Right ventricle myocardium inferior (tissue), 1 donor: ENCODE measurements at regions not wholly inside any gene's neighbourhood (a gene's known extent, or its start where the extent isn't known, plus 50 kb on each side); places are given as distances from the start of the nearest gene placed in this dataset.
"Not testable (repeated sequence)": the region's sequence is repeated elsewhere in the genome, so short reads cannot be mapped to it uniquely, and the experiment has no call there.

Source experiments
- ATAC-seq: fragments of 200-7000 bp; cut with Tn5 transposase; one replicate; pipeline ENCODE4 v1.9.1; 2020; ENCODE audit warnings: mild to moderate bottlenecking, moderate library complexity
- DNase-seq: peaks from one replicate; pipeline ENCODE4 v3.0.0; 2021; ENCODE audit errors: missing footprints
- intact Hi-C: fragments of 100-400 bp; cut with DNase I; formaldehyde crosslinking; loops from one replicate; pipeline ENCODE4 v1.11.0; 2022
- donor health status: DM: no; HTN: yes; CAD: no; lungs with severe emphysema.

DNA sequence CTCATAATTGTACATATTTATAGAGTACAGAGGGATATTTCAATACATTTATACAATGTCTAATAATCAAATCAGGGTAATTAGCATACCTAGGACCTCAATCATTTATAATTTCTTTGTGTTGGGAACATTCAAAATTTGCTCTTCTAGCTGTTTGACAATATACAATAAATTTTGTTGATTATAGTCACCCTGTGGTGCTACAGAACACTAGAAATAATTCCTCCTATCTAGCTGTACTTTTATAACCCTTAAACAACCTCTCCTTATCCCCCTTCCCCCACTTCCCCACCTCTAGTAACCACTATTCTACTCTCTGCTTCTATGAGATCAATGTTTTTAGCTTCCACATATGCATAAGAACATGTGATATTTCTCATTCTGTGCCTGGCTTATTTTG, 328.4 kb upstream of the RBMS1 start:
- ATAC-seq, result no peak
- intact Hi-C loops, result no loop called here
- DNase-seq, result no peak

DNA sequence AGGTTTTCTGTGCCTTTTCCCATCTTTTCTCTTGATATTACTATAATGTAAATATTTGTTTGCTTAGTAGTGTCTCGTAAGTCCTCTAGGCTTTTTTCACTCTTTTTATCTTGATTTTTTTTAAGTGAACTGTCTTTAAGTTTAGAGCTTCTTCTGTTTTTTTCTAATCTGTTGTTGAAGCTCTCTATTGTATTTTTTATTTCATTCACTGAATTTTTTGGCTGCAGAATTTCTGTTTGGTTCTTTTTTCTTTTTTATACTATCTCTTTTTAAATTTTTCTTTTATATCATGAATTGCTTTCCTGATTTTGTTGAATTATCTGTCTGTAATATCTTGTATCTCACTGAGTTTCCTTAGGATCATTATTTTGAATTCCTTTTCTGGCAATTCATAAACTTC, 331.8 kb upstream of the RBMS1 start:
- DNase-seq (no peak), ATAC-seq (no peak)
- intact Hi-C loops, result no loop called here

DNA sequence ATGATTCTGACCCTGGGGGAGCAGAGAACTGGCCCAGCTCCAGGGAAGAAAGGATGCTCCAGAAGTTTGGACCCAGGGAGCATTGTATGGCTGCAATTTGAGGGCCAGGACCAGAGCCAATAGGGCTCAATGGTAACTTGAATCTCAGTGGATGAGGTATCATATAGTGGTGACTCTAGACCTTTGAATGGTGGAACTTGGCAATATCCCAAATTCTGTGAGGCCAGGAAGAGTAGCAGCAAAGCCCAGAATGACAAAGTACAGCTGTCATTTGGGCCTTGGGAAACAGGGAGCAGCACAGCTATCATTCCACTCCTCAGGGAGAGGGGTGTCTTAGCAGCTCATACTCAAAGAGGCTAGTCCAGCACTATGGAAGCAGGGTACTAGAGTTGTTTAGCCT, 332.9 kb upstream of the RBMS1 start:
- ATAC-seq (no peak), DNase-seq (no peak)
- intact Hi-C loops, result no loop called here

DNA sequence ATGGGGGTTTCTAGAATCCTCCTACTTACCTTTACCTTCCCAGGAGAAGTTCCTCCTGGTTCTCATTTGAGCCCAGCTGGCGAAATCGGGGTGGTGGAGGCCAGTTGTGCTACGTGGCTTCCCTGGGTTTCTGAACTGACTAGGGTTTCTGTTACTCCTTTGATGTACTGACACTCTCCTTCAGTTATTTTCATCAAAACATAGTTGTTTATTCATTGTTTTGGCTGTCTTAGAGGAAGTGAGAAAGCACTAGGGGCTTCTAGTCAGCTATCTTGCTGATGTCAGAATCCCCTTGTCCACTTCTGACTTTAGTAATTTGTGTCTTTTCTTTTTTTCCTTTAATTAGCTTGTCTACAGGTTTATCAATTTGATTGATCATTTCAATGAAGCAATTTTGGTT, 332.2 kb upstream of the TANK start:
- intact Hi-C loops, result no loop called here
- no peak for ATAC-seq

DNA sequence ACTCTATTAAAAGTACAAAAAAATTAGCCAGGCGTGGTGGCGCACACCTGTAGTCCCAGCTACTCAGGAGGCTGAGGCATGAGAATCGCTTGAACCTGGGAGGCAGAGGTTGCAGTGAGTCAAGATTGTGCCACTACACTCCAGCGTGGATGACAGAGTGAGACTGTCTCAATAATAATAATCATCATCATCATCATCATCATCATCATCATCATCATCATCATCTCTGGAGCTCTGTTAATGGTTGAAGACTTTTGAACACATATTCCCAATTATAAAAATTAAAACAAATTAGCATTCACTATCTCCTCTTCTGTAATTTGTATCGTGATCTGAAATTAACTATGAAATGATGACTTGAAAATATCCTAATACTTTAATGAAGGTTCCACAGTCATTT, 327.8 kb upstream of the TANK start:
- intact Hi-C loops, result not testable (repeated sequence)

More for the DNA sequence above, 332.2 kb upstream of the TANK start:
- DNase-seq, result no peak

DNA sequence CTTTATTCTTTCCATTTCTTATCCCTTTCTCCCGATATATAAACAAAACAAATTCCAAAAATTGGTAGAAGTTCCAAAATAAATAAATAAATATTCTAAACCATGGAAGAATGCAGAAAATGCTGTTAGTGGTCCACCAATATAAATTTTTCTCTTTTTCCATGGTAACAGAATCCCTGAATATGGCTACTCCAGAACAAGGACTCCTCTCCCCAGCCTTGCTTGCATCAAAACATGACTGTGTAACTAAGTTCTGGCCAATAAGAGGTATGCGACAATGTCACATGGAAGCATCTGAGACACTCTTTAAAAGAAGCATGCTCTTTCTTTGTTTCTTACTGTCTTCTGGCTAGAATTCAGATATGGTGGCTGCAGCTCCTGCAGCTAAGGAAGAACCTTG, 325.1 kb upstream of the TANK start:
- DNase-seq (no peak), ATAC-seq (no peak)
- intact Hi-C loops, result no loop called here

More for the DNA sequence above, 327.8 kb upstream of the TANK start:
- ATAC-seq, DNase-seq: not testable (repeated sequence)

DNA sequence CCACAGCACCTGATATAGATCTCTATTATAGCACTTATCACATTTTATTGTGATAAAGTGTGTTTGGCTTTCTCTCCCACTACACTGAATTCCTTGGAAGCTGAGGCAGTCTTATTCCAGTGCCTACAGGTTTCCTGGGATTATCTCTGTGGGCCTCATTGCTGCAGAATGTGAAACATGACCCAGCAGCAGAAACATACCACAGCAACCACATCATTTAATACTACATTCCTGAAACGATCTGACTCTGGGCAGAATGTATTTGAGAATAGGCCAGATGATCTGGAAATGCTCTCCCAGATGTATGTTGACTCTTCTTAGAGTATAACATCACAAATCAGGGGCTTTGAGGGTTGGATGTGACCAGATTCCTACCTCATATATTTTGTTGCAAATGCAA, 323.5 kb upstream of the TANK start:
- ATAC-seq, result no peak
- DNase-seq, result no peak
- intact Hi-C loops, result no loop called here

DNA sequence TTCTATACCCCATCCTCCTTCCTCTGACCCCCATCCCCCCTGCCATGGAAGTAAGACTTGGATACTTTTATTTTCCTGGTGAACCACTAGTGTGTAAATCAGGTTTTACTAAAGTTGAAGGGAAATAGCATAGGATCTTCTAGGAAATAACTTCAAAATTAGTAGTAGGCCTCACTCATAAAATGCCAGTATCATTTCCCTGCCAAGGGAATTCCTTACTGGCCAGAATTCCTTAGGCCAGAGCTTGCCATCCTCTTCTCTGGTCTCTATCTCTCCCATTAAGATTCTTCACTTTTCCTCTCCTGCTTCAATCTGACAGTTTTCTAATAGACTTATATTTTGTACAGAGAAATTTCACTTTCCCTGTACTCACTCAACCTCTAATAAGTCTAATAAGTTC, 322.8 kb upstream of the TANK start:
- no peak for DNase-seq
- intact Hi-C loops, result no loop called here
- no peak for ATAC-seq

DNA sequence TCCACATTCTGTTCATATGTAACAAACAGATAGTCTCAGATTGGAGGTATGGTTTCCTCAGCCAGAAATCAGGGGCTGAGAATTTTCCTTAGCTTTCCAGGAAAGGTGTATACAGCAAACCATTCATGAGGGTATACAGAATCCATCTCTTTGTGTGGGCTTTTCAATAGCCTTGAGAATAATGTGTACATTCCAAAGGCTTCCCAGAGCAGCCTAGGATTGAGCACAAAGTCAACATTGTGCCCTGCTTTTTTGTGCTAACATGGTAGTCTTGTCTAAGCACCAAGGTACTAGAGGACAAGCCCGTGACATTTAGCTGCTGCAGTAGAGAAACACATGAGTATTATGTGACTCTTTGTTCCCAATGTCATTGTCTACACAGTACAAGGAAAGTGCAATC, 322.1 kb upstream of the TANK start:
- DNase-seq (no peak), ATAC-seq (no peak)
- intact Hi-C loops, result no loop called here

DNA sequence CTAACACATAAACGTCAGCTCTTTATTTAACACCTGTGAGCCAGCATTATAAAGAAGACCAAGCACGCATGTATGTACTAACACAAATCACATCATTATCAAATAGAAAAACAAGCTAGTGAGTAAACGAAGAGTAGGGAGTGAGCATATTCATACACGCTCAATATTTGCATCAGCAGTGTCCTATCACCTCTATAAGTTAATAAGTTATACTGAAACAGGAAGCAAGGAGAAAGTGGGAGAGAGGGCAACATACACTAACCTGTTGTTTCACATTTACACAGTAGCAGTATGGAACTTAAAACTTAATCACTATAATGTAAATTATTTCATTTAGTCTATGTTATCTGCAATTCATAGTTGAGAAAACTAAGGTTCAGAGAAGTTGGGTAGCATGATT, 321.5 kb upstream of the TANK start:
- ATAC-seq, result no peak
- intact Hi-C loops, result no loop called here
- no peak for DNase-seq

DNA sequence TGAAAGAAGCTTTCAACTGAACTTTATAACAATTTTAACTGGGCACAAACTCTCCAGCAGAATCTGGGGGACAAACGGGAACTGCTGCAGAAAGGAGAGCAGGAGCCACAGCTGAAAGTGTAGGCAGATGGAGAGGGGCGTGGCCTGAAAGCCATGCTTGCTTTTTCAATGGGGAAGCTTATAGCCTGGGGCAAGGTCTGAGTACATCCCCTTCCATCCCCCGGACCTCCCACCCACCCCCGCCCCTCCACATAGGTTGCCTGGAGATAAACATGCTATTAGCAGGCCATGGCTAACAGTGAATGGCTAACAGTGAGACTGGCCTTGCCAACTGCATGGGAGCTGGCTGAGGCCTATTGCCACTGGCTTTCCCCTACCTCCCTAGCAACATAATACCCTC, 317.9 kb upstream of the TANK start:
- no peak for ATAC-seq
- intact Hi-C loops, result no loop called here
- DNase-seq, result no peak

DNA sequence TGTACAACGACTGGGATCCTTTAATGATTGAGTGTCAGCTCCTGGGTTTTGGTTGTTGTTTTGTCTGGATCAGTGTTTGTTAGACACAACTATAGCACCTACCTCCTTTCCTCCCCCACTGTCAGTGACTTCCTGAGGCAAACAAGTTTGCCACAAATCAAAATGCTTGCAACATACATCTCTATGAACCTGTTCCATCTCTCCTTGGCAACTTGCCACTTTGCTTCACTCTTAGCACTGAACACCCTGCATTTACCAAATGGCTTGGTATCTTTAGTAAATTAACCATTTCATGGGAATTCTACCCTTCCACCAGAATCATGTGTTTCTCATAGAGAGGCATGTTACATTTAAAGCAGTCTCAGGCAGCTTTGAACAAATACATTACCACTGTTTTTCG, 301.1 kb upstream of the TANK start:
- ATAC-seq, result no peak
- no peak for DNase-seq
- intact Hi-C loops, result no loop called here

DNA sequence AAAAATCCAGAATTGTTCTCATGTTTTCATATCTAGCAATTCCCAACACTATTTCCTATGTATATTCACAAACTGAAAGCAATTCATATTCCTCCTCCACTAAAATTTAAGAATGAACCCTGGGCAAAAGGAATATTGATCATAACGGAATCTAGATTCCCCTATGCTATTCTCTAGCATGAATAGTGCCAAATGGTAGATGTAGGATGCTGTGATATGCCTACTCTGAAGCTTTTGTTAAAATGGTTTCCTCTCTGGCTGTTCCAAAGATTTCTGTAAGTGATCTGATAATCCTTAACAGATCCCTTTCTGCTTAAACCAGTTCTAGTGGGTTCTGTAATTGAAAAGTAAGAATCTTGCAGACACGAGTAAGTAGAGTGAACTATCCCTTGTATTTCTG, 298.0 kb upstream of the TANK start:
- intact Hi-C loops, result no loop called here
- no peak for DNase-seq
- ATAC-seq, result no peak

DNA sequence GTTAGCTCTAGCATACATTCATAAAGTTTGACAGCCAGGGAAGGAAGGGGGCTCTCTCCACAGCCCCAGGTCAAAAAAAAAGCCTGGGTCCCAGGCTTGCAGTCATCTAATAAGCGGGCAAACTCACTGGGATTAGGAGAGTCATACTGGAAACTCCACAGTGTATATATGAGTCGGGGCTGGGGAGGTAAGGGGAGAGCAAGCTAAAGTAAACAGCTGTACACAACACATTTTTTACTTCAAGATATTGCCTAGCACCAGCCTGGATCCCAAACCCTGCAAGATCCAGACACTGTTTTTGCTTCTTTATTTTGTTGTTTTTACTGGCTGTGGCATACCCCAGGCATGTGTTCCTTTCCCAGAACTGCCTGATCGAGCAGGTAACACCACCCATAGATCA, 291.3 kb upstream of the TANK start:
- intact Hi-C loops, result no loop called here
- no peak for DNase-seq
- no peak for ATAC-seq

DNA sequence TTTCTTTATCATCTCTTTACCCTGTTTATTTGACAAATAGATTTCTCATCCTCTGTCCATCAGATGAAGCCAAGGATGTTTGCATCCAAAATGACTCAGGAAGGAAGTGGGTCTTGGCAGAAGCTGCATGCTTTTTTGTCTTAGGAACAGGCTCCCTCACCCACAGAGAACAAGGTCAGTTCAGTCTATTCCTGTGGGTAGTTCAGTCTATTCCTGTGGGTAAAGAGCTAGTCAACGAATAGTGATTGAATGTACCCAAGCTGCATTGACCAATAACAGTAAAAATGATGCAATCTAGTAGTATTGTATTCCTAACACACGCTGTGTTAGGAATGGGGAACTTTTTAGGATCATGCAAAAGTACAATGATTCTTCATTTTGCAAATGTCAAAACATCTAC, 290.8 kb upstream of the TANK start:
- DNase-seq, result no peak
- ATAC-seq, result peak; percentile 88
- intact Hi-C loops, result no loop called here

DNA sequence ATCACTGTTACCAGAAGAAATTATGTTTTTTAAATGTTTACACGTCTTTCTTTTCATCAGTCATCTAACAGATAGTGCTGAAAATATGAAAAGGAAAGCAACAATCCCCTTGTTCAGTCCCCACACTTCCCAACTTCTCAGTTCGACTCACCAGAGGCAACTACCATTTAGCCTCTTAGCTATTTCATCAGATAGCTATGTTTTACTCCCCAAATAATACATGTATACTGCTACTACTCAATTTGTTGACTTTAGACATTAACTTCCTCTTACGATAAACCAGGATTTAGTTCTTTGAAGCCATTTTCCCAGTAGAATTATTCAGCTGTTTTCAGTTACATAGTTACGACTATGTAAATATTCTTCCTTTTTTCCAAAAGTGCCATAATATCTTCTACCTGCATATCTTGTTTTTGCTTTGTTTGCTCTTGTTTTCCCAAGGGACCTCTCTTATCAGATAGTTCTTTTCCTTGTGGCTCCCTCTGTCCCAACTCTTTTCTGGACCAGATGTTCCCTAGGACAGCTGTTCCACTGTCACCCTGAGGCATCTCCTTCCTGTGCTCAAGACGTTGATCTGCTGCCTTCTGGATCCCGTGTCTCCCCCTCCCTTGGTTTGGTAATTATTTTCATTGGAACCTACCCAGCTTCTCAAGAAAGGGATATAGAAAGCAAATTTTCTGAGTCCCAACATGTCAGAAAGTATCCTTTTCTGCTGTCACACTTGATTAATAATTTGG, 289.3 kb upstream of the TANK start:
- ATAC-seq, result peak; percentile 69
- DNase-seq, result no peak
- intact Hi-C loops, result loop anchor here (10.0 kb wide), 1 partner anchor 206 kb away; no protein-coding TSS in a partner anchor

DNA sequence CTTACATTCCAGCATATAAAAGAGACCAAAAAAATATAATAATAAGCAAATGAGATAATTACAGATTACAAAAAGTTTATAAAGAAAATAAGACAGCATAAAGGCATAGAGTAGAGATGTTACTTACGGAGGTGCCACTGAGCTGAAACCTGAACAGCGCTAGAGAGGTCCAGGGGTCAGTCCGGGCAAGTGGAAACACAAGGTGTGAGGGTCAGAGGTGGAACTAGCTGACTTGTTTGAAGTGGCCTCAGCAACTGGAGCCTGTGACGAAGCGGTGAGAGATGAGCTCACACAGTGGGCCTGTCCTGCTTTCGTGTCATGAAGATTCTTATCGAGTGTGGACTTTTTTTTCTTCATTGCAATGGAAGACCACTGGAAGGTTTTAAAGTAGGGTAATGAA, 288.3 kb upstream of the TANK start:
- ATAC-seq, result no peak
- no peak for DNase-seq
- intact Hi-C loops, result loop anchor here (10.0 kb wide), 1 partner anchor 207 kb away; no protein-coding TSS in a partner anchor

DNA sequence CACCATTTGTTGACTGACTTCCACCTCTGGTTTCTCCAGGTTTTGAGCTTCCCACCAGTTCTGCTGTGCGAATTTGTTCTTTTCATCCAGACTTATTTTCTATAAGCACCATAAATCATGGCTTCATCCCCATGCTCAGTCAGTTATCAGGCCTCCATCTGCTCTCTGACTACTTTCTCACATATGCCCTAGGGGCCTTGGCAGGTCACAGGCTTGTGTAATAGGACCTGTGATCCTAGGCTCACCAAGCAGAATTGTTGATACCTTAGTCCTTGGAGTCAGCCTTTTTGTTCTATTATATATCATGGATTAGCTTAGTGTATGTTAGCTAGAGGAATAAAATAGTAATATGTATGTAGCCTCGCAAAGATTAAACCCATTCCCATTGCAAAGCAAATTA, 284.2 kb upstream of the TANK start:
- DNase-seq, result no peak
- intact Hi-C loops, result loop anchor here (10.0 kb wide), 1 partner anchor 211 kb away; no protein-coding TSS in a partner anchor
- ATAC-seq, result no peak

DNA sequence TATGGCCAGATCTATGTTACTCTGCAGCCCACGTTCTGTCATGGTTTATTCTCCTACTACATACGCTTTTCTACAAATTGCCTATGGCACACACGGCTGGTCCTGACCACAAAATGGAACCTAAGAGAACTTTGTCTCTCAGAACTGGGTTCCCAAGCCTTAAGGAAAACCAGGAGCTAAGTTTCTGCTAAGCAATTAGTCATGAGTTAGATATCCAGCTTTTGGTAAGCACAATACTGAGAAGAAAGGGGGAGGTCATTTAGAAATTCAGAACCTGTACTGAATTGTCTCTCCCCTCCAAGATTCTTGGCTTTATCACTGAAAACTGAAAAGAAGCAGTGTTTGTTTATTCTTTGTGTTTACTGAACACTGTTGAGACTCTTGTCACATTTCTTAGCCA, 283.5 kb upstream of the TANK start:
- intact Hi-C loops, result loop anchor here (10.0 kb wide), 1 partner anchor 212 kb away; no protein-coding TSS in a partner anchor
- DNase-seq (no peak), ATAC-seq (no peak)

DNA sequence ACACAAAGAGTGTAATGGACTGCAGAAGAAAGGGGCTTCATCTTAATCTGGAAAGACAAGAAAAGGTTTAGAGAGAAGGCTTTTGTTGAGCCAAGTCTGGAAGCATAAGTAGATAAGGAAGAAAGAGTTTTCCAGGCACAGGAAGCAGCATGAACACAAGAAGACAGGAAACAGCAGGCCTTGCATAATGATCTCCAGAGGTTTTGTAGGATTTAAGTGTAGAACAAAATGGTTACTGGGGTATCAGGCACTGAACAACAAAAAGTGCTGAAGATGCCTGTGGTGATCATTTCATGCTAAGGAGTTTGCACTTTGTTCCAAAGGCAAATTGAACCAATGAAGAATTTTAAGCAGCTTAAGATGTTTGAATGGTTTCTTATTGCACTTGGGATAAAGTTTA, 281.6 kb upstream of the TANK start:
- intact Hi-C loops, result loop anchor here (10.0 kb wide), 1 partner anchor 214 kb away; no protein-coding TSS in a partner anchor
- peak; percentile 57 for ATAC-seq
- DNase-seq, result no peak

DNA sequence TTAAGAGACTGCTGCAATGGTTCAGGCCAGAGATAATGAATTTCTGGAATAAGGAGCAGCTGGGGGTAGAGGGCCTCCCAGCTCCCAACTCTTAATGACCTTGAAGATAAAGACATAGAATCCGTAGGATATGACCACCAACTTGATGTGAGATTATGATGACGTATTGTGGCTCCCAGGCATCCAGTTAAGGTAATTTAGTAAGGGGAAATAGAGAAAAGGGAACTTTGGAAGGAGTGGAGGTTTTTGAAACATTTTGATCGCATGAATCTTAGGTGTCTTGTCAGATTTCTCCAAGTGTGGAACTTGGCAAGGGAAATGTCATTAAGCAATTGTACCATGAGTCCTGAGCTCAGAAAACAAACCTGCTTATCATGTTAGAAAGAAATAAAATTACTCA, 277.3 kb upstream of the TANK start:
- intact Hi-C loops, result no loop called here
- ATAC-seq, result no peak
- DNase-seq, result no peak
